ENCODE measurements at regions not wholly inside any gene's neighbourhood (a gene's known extent, or its start where the extent isn't known, plus 50 kb on each side); places are given as distances from the start of the nearest gene placed in this dataset.

DNA sequence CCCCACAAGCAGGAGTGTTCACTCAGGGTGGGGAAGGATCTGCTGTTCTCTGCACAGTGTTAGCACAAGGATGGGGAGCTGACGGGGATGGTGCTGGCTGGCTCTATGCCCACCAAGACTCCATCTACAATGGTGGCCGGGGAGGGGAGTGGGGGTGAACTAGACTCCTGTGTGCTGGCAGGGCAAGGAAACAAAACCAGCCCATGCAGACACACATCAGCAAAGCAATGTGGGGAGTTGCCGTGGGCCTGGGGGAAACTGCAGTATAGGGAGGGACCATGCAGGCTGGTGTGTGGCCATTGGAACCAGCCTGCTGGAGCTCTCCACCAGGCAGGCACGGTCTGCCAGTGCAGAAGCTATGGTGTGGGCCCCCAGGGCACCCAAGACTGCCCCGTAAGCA, 195.1 kb downstream of the PWWP3B start:
- TF ChIP-seq, protein P1, sequence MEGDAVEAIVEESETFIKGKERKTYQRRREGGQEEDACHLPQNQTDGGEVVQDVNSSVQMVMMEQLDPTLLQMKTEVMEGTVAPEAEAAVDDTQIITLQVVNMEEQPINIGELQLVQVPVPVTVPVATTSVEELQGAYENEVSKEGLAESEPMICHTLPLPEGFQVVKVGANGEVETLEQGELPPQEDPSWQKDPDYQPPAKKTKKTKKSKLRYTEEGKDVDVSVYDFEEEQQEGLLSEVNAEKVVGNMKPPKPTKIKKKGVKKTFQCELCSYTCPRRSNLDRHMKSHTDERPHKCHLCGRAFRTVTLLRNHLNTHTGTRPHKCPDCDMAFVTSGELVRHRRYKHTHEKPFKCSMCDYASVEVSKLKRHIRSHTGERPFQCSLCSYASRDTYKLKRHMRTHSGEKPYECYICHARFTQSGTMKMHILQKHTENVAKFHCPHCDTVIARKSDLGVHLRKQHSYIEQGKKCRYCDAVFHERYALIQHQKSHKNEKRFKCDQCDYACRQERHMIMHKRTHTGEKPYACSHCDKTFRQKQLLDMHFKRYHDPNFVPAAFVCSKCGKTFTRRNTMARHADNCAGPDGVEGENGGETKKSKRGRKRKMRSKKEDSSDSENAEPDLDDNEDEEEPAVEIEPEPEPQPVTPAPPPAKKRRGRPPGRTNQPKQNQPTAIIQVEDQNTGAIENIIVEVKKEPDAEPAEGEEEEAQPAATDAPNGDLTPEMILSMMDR (conservative IDR thresholded peaks at IDR 0.05; ENCODE audit: low read length): no peak
- no peak for DNase-seq (ENCODE audit: low read depth)

DNA sequence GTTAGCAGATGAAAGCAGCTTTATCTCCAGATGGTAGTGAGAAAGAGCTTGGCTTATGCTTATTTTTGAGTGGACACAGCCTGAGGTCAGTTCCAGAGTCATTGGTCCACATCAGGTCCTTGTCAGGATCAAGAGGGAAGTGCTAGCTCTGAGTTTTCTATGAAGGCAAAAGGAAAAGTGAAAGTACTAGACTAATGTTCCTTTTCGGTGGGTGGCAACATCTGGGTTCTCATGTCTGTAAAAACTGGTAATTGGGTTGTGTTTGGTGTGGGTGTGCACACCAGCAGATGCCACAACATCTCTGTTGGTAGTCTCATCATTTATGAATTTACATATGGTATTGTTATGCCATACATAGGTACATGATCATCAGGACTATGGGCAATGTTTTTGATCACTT, 210.5 kb downstream of the PWWP3B start:
- no peak overlapping the region for H3K4me3 ChIP-seq (ENCODE audit: low read length)
- TF ChIP-seq, protein P1 (conservative IDR thresholded peaks at IDR 0.05; ENCODE audit: low read length): no peak
- DNase-seq (ENCODE audit: low read depth): no peak

More for the DNA sequence above, 195.1 kb downstream of the PWWP3B start:
- H3K4me3 ChIP-seq (ENCODE audit: low read length): no peak overlapping the region

DNA sequence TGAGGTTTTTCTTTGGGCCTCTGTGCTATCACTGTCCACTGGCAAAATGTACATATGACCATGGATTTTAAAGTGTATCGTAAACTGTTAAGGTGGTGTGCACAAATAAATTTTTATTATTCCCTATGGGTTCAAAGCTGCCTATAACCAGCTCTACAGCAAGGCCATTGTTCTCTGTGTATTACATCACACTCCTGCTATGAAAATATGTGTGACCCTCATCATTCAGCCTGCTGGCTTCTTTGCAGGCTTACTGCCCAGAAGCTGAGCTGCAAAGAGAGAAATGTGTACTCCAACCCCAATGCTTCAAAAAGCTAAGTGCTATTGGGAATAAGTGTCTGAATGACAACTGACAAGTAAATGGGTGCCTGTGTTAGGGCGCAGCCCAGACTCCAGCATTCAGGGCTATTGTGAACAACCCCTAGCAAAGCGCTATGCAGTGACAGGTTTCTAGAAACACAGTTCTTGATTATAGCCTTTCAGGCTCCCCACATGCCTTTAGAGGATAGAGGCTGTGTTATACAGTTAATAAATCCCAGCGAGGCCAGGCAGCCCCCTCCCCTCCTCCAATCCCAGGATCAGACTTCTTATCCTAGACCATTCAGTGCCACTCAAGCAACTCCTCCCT, 220.4 kb upstream of the RADX start:
- no peak for DNase-seq (ENCODE audit: low read depth)
- H3K4me3 ChIP-seq (ENCODE audit: low read length): no peak overlapping the region
- TF ChIP-seq, protein P1 (conservative IDR thresholded peaks at IDR 0.05; ENCODE audit: low read length): no peak

DNA sequence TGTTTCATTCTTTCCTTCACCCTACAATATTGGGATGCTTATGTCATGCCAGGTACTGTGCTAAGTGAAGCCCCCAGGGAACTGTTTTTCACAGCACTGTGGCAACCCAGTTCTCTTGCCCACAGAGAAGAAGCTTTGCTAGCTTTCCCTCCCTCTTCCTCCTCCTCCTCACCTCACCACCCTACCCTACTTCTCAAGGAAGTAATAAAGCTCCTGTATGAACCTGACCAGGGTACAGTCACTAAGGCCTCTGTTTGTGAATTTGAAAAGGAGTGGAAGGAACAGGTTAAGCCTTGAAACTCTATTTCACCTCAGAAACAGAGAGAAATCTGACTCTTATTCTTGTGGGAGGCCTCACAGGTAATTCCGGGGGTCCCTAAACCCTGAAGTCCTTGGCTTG, 219.4 kb upstream of the RADX start:
- TF ChIP-seq, protein P1 (conservative IDR thresholded peaks at IDR 0.05; ENCODE audit: low read length): no peak
- no peak for DNase-seq (ENCODE audit: low read depth)

DNA sequence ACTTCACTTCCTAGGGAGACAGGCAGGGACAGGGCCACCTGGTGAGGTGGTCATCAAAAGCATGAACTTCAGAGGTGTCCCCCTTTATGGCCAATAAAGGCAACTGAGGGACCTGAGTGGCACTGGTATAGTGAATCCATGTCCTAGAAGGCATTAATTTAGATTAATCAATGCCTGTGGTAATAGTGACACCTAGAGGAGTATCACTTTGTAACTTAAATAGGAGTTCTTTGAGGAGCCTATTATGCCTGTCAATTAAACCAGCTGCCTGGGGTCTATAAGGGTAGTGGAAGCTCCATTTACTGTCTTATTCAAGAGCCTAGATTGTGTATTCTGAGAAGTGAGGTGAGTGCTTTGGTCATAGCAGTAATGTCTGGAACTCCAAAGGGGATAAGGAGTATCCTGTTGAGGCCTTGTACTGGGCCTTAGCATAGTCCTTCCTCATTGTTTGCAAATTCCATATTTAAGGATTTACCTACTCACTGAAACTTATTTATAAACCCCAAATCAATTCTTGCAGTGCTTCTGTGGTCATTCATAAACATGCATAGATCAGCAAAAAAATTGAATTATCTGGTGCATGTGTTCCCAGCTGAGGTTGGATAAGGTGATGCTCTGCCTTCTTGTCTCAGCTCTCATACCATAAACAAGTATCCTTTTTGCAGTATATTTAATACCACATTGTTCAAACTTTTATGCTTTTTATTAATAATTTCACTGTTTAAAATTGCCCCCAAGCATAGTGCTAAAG, 213.8 kb upstream of the RADX start:
- no peak for DNase-seq (ENCODE audit: low read depth)
- no peak overlapping the region for H3K4me3 ChIP-seq (ENCODE audit: low read length)
- TF ChIP-seq, protein P1 (conservative IDR thresholded peaks at IDR 0.05; ENCODE audit: low read length): no peak

More for the DNA sequence above, 219.4 kb upstream of the RADX start:
- no peak overlapping the region for H3K4me3 ChIP-seq (ENCODE audit: low read length)

DNA sequence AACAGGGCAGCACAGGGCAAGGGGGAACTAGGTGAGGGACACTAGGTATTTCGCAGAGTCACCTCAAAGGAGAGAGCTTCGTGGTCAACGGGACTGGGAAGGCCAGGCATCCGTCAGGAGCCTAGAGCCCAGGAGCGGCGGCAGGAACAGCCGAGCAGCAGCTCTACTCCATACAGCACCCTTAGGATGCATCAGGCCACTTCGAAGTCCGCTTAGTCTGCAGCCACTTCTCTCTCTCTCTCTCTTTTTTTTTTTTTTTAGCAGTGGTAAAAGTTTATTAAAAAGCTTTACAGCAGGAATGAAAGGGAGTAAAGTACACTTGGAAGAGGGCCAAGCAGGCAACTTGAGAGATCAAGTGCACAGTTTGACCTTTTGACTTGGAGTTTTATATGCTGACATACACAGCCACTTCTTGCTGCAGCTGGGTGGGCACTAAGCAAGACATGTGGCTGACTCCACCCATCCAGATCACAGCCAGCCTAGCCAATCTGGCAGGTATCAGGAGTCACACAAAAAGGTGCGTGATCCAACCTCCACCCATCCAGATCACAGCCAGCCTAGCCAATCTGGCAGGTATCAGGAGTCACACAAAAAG, 209.7 kb upstream of the RADX start:
- TF ChIP-seq, protein P1 (conservative IDR thresholded peaks at IDR 0.05; ENCODE audit: low read length): no peak
- H3K4me3 ChIP-seq (ENCODE audit: low read length): no peak overlapping the region
- DNase-seq (ENCODE audit: low read depth): no peak

Measured in AG10803 (cell line).